NCI-H1436 (cell line): ENCODE measurements at regions not wholly inside any gene's neighbourhood (a gene's known extent, or its start where the extent isn't known, plus 50 kb on each side); places are given as distances from the start of the nearest gene placed in this dataset.
"Not testable (repeated sequence)": the region's sequence is repeated elsewhere in the genome, so short reads cannot be mapped to it uniquely, and the experiment has no call there.

ENCODE experiments used
- DNase-seq: peaks from one replicate; lab custom pipeline; 2025; lab: John Stamatoyannopoulos, UW

- DNase-seq, result no peak
These were observed 566.9 kb upstream of the ZP4 start for GRCh38 chr1:238457610-238458009.

- DNase-seq, result no peak
These were observed 561.1 kb upstream of the ZP4 start for GRCh38 chr1:238451781-238452310.

GRCh38 chr1:238450976-238451375 lies 560.3 kb upstream of the ZP4 start:
- DNase-seq, result no peak

- DNase-seq, result no peak
These were observed 553.0 kb upstream of the ZP4 start for GRCh38 chr1:238443687-238444086.

GRCh38 chr1:238439511-238439910 lies 548.8 kb upstream of the ZP4 start:
- no peak for DNase-seq

- no peak for DNase-seq
These were observed 547.9 kb upstream of the ZP4 start for GRCh38 chr1:238438311-238439270.

- not testable (repeated sequence) for DNase-seq
These were observed 539.0 kb upstream of the ZP4 start for GRCh38 chr1:238429703-238430102.

GRCh38 chr1:238419209-238419608 lies 528.5 kb upstream of the ZP4 start:
- no peak for DNase-seq

- DNase-seq, result no peak
These were observed 519.2 kb upstream of the ZP4 start for GRCh38 chr1:238409932-238410331.

GRCh38 chr1:238409191-238409850 lies 518.6 kb upstream of the ZP4 start:
- DNase-seq, result no peak

GRCh38 chr1:238408737-238409136 lies 518.0 kb upstream of the ZP4 start:
- DNase-seq, result no peak

- no peak for DNase-seq
These were observed 515.6 kb upstream of the ZP4 start for GRCh38 chr1:238406098-238406860.

- no peak for DNase-seq
These were observed 514.2 kb upstream of the ZP4 start for GRCh38 chr1:238404921-238405320.

GRCh38 chr1:238404481-238404880 lies 513.8 kb upstream of the ZP4 start:
- no peak for DNase-seq

GRCh38 chr1:238401144-238401543 lies 510.4 kb upstream of the ZP4 start:
- no peak for DNase-seq

GRCh38 chr1:238399558-238399957 lies 508.8 kb upstream of the ZP4 start:
- no peak for DNase-seq

GRCh38 chr1:238396140-238396539 lies 505.4 kb upstream of the ZP4 start:
- no peak for DNase-seq

GRCh38 chr1:238384381-238384780 lies 493.7 kb upstream of the ZP4 start:
- no peak for DNase-seq

GRCh38 chr1:238380167-238380566 lies 489.4 kb upstream of the ZP4 start:
- DNase-seq, result no peak

- DNase-seq, result not testable (repeated sequence)
These were observed 488.7 kb upstream of the ZP4 start for GRCh38 chr1:238379446-238379845.

- no peak for DNase-seq
These were observed 486.7 kb upstream of the ZP4 start for GRCh38 chr1:238377280-238377919.

- DNase-seq, result no peak
These were observed 479.9 kb upstream of the ZP4 start for GRCh38 chr1:238370599-238370998.
